ENCODE measurements at regions not wholly inside any gene's neighbourhood (a gene's known extent, or its start where the extent isn't known, plus 50 kb on each side); places are given as distances from the start of the nearest gene placed in this dataset.
"Not testable (repeated sequence)": the region's sequence is repeated elsewhere in the genome, so short reads cannot be mapped to it uniquely, and the experiment has no call there.

DNA sequence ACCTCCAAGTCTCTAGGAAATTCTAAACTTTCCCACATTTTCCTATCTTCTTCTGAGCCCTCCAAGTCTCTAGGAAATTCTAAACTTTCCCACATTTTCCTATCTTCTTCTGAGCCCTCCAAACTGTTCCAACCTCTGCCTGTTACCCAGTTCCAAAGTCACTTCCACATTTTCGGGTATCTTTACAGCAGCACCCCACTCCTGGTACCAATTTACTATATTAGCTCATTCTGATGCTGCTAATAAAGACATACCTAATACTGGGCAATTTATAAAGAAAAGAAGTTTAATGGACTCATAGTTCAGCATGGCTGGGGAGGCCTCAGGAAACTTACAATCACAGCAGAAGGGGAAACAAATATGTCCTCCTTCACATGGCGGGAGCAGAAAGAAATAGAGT, 122.4 kb upstream of the PCGF5 start:
- TF ChIP-seq EP300 (IDR thresholded peaks at IDR 0.05): not testable (repeated sequence)
- TF ChIP-seq, protein P1, sequence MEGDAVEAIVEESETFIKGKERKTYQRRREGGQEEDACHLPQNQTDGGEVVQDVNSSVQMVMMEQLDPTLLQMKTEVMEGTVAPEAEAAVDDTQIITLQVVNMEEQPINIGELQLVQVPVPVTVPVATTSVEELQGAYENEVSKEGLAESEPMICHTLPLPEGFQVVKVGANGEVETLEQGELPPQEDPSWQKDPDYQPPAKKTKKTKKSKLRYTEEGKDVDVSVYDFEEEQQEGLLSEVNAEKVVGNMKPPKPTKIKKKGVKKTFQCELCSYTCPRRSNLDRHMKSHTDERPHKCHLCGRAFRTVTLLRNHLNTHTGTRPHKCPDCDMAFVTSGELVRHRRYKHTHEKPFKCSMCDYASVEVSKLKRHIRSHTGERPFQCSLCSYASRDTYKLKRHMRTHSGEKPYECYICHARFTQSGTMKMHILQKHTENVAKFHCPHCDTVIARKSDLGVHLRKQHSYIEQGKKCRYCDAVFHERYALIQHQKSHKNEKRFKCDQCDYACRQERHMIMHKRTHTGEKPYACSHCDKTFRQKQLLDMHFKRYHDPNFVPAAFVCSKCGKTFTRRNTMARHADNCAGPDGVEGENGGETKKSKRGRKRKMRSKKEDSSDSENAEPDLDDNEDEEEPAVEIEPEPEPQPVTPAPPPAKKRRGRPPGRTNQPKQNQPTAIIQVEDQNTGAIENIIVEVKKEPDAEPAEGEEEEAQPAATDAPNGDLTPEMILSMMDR (IDR thresholded peaks at IDR 0.05): not testable (repeated sequence)
